Gastroesophageal sphincter (tissue), 3 donors: ENCODE measurements at regions not wholly inside any gene's neighbourhood (a gene's known extent, or its start where the extent isn't known, plus 50 kb on each side); places are given as distances from the start of the nearest gene placed in this dataset.

Experiments
- POLR2A ChIP-seq, 2 donors: fragments of 450-650 bp; IDR thresholded peaks; one replicate each; pipeline ENCODE4 v1.6.1; 2017; ENCODE audit warnings: antibody characterized with exemption in 2 of 2, mild to moderate bottlenecking in 2 of 2, moderate library complexity in 1 of 2
- POLR2AphosphoS5 ChIP-seq: sonication (generic); formaldehyde crosslinking; IDR thresholded peaks from one replicate; pipeline ENCODE4 v1.6.1; 2017; ENCODE audit warnings: antibody characterized with exemption
- TF ChIP-seq, protein P1 (sequence below), 4 experiments: fragments of 200-600 bp in 2 of 4; fragments of 450-650 bp in 2 of 4; sonication (generic) in 1 of 4; IDR thresholded peaks; one replicate each; pipeline ENCODE4 v1.5.1; 2017 to 2019; ENCODE audit warnings: antibody characterized with exemption in 4 of 4, mild to moderate bottlenecking in 2 of 4, moderate library complexity in 2 of 4

DNA sequence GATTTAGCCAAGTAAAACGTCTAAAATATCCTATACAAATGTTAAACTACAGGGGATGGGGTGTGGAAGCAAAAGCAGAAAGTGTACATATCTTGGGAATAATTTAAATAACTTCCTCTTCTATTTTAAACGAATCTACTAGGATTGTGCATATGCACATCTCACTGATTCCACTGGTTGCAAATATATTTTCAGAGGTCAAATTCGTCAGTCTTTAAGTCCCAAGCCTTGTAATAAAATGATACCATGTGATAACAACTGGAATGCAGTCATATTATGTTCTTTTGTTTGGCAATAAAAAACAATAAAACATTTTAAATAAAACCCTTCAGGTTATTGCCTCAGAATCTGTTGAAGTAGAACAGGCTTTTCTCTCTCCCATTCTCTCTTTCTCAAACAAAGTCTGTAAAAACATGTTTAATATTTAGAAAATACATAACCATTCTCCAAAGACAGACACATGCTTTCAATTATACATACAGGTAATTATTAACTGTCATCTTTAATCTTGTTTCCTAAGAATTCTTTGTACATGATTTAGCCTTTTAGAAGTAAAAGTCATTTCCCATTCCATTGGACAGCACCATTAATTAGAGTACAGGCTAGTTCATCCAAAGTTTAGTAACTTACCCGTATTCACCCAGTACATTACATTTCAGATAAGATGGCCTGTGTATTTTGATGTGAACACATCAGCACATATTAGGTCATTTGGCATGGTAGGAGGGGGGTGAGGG lies 421.1 kb downstream of the PCDH7 start:
- TF ChIP-seq, protein P1, sequence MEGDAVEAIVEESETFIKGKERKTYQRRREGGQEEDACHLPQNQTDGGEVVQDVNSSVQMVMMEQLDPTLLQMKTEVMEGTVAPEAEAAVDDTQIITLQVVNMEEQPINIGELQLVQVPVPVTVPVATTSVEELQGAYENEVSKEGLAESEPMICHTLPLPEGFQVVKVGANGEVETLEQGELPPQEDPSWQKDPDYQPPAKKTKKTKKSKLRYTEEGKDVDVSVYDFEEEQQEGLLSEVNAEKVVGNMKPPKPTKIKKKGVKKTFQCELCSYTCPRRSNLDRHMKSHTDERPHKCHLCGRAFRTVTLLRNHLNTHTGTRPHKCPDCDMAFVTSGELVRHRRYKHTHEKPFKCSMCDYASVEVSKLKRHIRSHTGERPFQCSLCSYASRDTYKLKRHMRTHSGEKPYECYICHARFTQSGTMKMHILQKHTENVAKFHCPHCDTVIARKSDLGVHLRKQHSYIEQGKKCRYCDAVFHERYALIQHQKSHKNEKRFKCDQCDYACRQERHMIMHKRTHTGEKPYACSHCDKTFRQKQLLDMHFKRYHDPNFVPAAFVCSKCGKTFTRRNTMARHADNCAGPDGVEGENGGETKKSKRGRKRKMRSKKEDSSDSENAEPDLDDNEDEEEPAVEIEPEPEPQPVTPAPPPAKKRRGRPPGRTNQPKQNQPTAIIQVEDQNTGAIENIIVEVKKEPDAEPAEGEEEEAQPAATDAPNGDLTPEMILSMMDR (IDR thresholded peaks at IDR 0.05): no peak
- TF ChIP-seq POLR2A (IDR thresholded peaks at IDR 0.05) (no peak), POLR2AphosphoS5 (no peak)
